HUES6 (cell line): ENCODE measurements at regions not wholly inside any gene's neighbourhood (a gene's known extent, or its start where the extent isn't known, plus 50 kb on each side); places are given as distances from the start of the nearest gene placed in this dataset.

Source experiments
- H3K27ac ChIP-seq: 2 replicates; pipeline ENCODE4 v1.7.0; 2013; ENCODE audit warnings: low read depth, mild to moderate bottlenecking, low read length, inconsistent platforms
- H3K27me3 ChIP-seq: 2 replicates; pipeline ENCODE4 v1.6.1; 2013; ENCODE audit warnings: low read length; ENCODE audit not compliant: control insufficient read depth, insufficient read depth
- H3K36me3 ChIP-seq: 2 replicates; pipeline ENCODE4 v1.6.1; 2013; ENCODE audit warnings: low read length; ENCODE audit not compliant: control insufficient read depth, insufficient read depth
- H3K4me1 ChIP-seq: 2 replicates; pipeline ENCODE4 v1.6.1; 2013; ENCODE audit warnings: low read length; ENCODE audit not compliant: control insufficient read depth, insufficient read depth
- H3K4me3 ChIP-seq: 2 replicates; pipeline ENCODE4 v1.5.1; 2013; ENCODE audit warnings: low read depth, low read length
- H3K9ac ChIP-seq: one replicate; pipeline ENCODE4 v1.6.1; 2013; ENCODE audit warnings: mild to moderate bottlenecking, low read length
- H3K9me3 ChIP-seq: 2 replicates; pipeline ENCODE4 v1.6.1; 2013; ENCODE audit warnings: low read depth, low read length; ENCODE audit not compliant: control insufficient read depth, insufficient read depth

DNA sequence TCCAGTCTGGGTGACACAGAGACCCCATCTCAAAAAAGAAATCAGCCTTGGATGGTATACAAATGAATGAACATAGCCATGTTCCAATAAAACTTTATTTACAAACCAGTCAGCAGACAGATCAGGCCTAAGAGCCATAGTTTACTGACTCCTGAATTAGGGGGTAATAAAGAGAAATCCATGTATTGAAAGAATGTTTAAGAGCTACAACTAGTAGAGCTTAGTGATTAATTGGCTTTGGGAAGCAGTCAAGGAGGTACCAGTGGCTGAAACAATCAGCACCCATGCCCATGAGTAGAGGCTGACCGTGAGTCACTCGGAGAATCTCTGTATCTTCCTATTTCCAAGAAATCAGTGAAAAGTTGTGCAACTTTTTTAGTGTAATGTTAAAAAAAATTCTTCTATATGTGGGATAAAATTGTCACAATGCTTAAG, 223.6 kb upstream of the RREB1 start:
- no peak overlapping the region for H3K27ac ChIP-seq

DNA sequence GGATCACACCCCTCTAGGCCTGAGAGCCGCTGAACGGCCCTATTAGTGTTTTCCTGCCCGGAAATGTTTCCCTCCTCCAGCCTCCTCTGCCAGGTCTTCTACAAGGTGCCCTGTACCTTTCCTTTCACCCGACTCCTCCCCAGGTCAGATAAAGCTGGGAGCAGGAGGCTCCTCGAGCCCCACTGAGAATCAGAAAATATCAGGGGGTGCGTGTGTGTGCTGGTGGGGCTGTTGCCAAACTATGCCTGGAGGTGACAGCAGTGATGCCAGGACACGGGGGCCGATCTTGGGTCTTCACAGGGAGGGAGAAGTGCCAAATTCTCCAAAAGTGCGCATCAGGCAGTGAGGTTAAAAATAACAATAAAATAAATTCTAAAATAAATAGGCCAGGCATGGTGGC, 222.8 kb upstream of the RREB1 start:
- no peaks in the 10 kb centered on the region for H3K27me3 ChIP-seq
- H3K36me3 ChIP-seq, result no peaks in the 10 kb centered on the region
- no peak overlapping the region for H3K4me3 ChIP-seq
- H3K9ac ChIP-seq, result no peak overlapping the region
- no peak overlapping the region for H3K27ac ChIP-seq
- peaks cover 12% of the 10 kb centered on the region; the same call in 1 of the 2 replicates for H3K4me1 ChIP-seq
- H3K9me3 ChIP-seq, result no peaks in the 10 kb centered on the region

More for the DNA sequence above, 223.6 kb upstream of the RREB1 start:
- Histone ChIP-seq H3K36me3 (no peaks in the 10 kb centered on the region), H3K4me1 (peaks cover 12% of the 10 kb centered on the region; the same call in 1 of the 2 replicates), H3K4me3 (no peak overlapping the region), H3K9ac (no peak overlapping the region), H3K27me3 (no peaks in the 10 kb centered on the region), H3K9me3 (no peaks in the 10 kb centered on the region)

- no peaks in the 10 kb centered on the region for H3K27me3 ChIP-seq
- peaks cover 16% of the 10 kb centered on the region for H3K4me1 ChIP-seq
- H3K36me3 ChIP-seq, result no peaks in the 10 kb centered on the region
- H3K9me3 ChIP-seq, result no peaks in the 10 kb centered on the region
- H3K9ac ChIP-seq, result no peak overlapping the region
- H3K4me3 ChIP-seq, result no peak overlapping the region
- H3K27ac ChIP-seq, result no peak overlapping the region
Observed at GRCh38 chr6:6885521-6886170, 222.1 kb upstream of the RREB1 start.

DNA sequence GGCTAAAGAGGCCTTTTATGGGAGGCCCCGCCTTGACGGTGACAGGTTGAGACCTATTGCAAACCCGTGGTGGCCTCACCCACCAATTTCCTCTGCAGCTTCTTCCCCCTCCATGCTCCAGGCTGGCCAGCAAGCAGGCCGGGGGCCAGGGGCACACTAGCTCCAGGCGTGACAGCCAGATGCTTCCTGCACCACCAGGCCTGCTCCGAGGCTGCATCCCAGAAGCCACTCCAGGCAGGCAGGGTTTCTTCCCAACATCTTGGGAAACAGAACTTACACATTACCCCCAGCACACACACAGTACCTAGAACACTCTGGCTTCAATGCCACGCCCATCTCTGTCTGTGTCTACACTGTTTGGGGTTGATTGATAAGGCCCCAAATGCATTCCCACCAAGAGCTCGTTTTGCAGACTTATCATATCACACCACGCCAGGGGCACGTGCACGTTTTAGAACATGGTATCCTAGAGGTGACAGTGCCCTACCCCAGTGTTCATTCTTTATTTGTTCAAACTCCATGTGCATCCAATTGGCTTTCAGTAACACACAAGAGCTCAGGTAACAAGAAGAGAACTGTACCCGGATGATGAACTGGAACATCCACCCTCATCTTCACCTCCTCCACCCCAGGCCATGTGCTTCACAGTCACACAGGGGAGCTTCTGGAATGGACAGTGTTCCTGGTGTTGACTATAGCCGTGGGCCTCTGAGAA, 221.4 kb upstream of the RREB1 start:
- Histone ChIP-seq H3K27ac (no peak overlapping the region), H3K27me3 (no peaks in the 10 kb centered on the region), H3K36me3 (no peaks in the 10 kb centered on the region), H3K4me3 (no peak overlapping the region), H3K9me3 (no peaks in the 10 kb centered on the region), H3K9ac (no peak overlapping the region), H3K4me1 (peaks cover 23% of the 10 kb centered on the region)

DNA sequence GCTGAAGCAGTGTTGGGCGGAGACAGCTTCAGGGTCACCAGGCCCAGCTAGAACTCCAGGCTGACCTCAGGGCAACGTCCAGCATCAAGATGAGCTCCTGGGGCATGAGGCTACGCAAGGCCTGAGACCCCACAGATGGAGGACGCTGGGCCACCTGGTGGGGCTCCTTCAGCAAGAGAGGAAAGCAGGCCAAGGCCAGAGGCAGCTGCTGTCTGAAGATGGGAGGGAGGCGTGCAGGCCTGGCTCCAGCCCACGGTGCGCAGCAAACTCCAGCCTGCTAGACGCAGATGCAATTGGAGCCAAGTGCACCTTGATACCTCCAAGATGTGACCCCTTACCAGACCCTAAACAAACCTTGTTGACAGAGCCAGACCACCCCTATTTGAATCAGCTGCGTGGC, 220.9 kb upstream of the RREB1 start:
- H3K27ac ChIP-seq, result no peak overlapping the region
- no peak overlapping the region for H3K4me3 ChIP-seq
- H3K4me1 ChIP-seq, result peaks cover 25% of the 10 kb centered on the region

DNA sequence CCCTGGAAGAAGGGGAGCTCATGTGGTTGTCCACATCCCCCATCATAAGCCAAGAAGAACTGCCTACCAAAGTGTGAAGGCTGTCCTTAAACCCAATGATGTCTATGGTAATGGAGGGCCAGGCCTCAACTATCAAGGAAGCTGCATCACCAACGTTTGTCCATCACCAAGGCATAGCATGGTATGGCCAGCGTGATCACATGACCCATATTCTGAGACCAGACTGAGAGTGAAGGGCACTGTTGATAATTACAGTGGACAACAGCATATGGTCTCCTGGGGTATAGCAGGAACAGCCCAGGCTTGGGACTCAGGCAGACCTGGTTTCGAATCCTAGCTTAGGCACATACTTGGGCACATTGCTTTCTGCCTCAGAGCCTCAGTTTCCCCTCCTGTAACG, 218.2 kb upstream of the RREB1 start:
- H3K27ac ChIP-seq, result no peak overlapping the region

More for the DNA sequence above, 220.9 kb upstream of the RREB1 start:
- no peaks in the 10 kb centered on the region for H3K36me3 ChIP-seq
- H3K9me3 ChIP-seq, result no peaks in the 10 kb centered on the region
- no peak overlapping the region for H3K9ac ChIP-seq
- H3K27me3 ChIP-seq, result no peaks in the 10 kb centered on the region

DNA sequence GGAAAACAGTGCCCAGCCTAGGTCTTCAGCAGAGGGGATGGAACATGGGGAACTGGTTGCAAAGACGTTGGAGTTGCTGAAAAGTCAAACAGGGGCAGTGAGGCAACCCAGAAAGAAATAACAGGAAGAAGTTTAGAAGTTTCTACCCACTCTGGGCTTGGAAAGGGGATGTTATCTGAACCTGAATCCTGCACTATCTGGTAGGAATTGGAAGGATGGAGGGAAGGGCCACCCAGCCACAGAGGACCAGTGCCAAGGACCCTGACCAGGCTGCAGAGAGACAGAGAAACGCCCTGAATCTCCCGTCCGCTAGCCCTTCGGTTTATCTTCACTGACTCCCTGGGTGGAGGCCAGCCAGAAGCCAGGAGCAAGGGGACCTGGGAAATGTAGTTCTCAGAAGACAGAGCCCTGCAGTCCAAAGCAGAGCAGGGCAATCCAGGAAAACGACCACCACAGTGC, 217.3 kb upstream of the RREB1 start:
- Histone ChIP-seq H3K36me3 (no peaks in the 10 kb centered on the region), H3K9me3 (no peaks in the 10 kb centered on the region), H3K4me3 (no peak overlapping the region), H3K4me1 (peaks cover 31% of the 10 kb centered on the region), H3K27ac (no peak overlapping the region), H3K27me3 (no peaks in the 10 kb centered on the region), H3K9ac (no peak overlapping the region)

More for the DNA sequence above, 218.2 kb upstream of the RREB1 start:
- H3K4me3 ChIP-seq, result no peak overlapping the region
- H3K36me3 ChIP-seq, result no peaks in the 10 kb centered on the region
- no peaks in the 10 kb centered on the region for H3K9me3 ChIP-seq
- no peaks in the 10 kb centered on the region for H3K27me3 ChIP-seq
- H3K9ac ChIP-seq, result no peak overlapping the region
- peaks cover 32% of the 10 kb centered on the region for H3K4me1 ChIP-seq

GRCh38 chr6:6891125-6891721, 216.5 kb upstream of the RREB1 start:
- Histone ChIP-seq H3K27me3 (no peaks in the 10 kb centered on the region), H3K9me3 (no peaks in the 10 kb centered on the region), H3K4me3 (no peak overlapping the region), H3K36me3 (no peaks in the 10 kb centered on the region), H3K9ac (no peak overlapping the region), H3K27ac (no peak overlapping the region), H3K4me1 (peaks cover 26% of the 10 kb centered on the region)

DNA sequence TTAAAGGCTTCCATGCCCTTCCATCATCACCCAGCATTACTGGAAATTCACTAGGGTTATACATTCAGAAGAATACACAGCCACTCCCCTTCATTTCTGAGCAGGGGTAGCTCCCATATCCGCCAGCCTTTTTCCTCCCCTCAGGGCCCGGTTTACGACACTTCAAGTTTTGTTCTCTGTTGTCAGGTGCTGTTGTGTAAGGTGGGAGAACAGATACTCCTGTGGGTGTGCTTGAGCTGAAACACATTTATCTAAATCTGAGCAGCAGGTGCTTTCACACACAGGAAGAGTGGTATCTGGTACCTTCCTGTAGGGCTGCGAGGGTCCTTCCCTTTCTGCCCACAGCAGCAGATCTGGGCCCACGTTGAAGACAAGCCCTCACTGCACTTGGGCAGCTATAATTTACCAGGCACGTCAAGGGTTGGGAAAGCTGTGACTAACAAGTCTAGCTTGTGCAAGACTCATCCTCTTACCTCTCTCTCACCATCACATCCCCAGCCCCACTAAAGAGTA, 215.8 kb upstream of the RREB1 start:
- Histone ChIP-seq H3K9ac (no peak overlapping the region), H3K4me3 (no peak overlapping the region), H3K27me3 (no peaks in the 10 kb centered on the region), H3K36me3 (no peaks in the 10 kb centered on the region), H3K27ac (no peak overlapping the region), H3K4me1 (peaks cover 24% of the 10 kb centered on the region), H3K9me3 (no peaks in the 10 kb centered on the region)

GRCh38 chr6:6892744-6893583, 214.8 kb upstream of the RREB1 start:
- no peaks in the 10 kb centered on the region for H3K36me3 ChIP-seq
- no peak overlapping the region for H3K4me3 ChIP-seq
- peaks cover 20% of the 10 kb centered on the region for H3K4me1 ChIP-seq
- no peaks in the 10 kb centered on the region for H3K9me3 ChIP-seq
- H3K9ac ChIP-seq, result no peak overlapping the region
- no peak overlapping the region for H3K27ac ChIP-seq
- no peaks in the 10 kb centered on the region for H3K27me3 ChIP-seq
